IMR-90 (cell line): ENCODE measurements at regions not wholly inside any gene's neighbourhood (a gene's known extent, or its start where the extent isn't known, plus 50 kb on each side); places are given as distances from the start of the nearest gene placed in this dataset.

Experiments used
- ATAC-seq: fragments of 200-7000 bp; cut with Tn5 transposase; 2 replicates; pipeline ENCODE4 v1.9.1; 2020; ENCODE audit warnings: low read depth, mild to moderate bottlenecking, moderate library complexity
- BruUV-seq: library from RNA; stranded (reverse); fragments of 400-500 nt; replicated peaks from 2 replicates; lab custom pipeline; 2021; lab: Mats Ljungman, UMichigan
- CTCF ChIA-PET: fragments of 300-600 bp; formaldehyde crosslinking; extraction: SDS; loops from one replicate; lab custom pipeline; 2021; ENCODE audit warnings: antibody characterized with exemption; lab: Yijun Ruan, JAX
- POLR2A ChIA-PET: fragments of 300-600 bp; sonication (Branson Sonifier 250); formaldehyde crosslinking; loops from one replicate; lab custom pipeline; 2022; ENCODE audit warnings: antibody characterized with exemption; ENCODE audit not compliant: unreplicated experiment; lab: Charles Lee
- DNase-seq: peaks from one replicate; pipeline ENCODE4 v3.0.0; 2013
- H2AFZ ChIP-seq: replicated peaks from 2 replicates; pipeline ENCODE3; 2013; ENCODE audit warnings: low read length, mild to moderate bottlenecking; ENCODE audit not compliant: poor library complexity
- H2AK5ac ChIP-seq: 2 replicates; pipeline ENCODE4 v1.6.1; 2013; ENCODE audit warnings: low read depth, low read length, inconsistent platforms
- H2AK9ac ChIP-seq: replicated peaks from 2 replicates; pipeline ENCODE3; 2013; ENCODE audit warnings: mild to moderate bottlenecking, low read depth, low read length, moderate library complexity; ENCODE audit not compliant: poor library complexity
- H2BK120ac ChIP-seq: 2 replicates; pipeline ENCODE4 v1.6.1; 2013; ENCODE audit warnings: low read depth, low read length, inconsistent platforms
- H2BK15ac ChIP-seq: 3 replicates; pipeline ENCODE4 v1.6.1; 2013; ENCODE audit warnings: low read depth, low read length, inconsistent platforms
- H2BK20ac ChIP-seq: 2 replicates; pipeline ENCODE4 v1.6.1; 2013; ENCODE audit warnings: low read depth, mild to moderate bottlenecking, inconsistent platforms, low read length, moderate library complexity
- H2BK5ac ChIP-seq: 2 replicates; pipeline ENCODE4 v1.6.1; 2013; ENCODE audit warnings: mild to moderate bottlenecking, low read depth, low read length, inconsistent platforms; ENCODE audit not compliant: poor library complexity, severe bottlenecking
- H3K14ac ChIP-seq: replicated peaks from 2 replicates; pipeline ENCODE4 v1.6.1; 2013; ENCODE audit warnings: low read depth, low read length, inconsistent platforms
- H3K18ac ChIP-seq: 2 replicates; pipeline ENCODE4 v1.6.1; 2013; ENCODE audit warnings: low read depth, low read length, control low read depth
- H3K23ac ChIP-seq: 2 replicates; pipeline ENCODE4 v1.6.1; 2013; ENCODE audit warnings: low read depth, low read length, inconsistent platforms
- H3K27ac ChIP-seq: 2 replicates; pipeline ENCODE4 v1.5.1; 2013; ENCODE audit warnings: mild to moderate bottlenecking, control low read depth, low read length; ENCODE audit not compliant: insufficient read depth
- H3K27me3 ChIP-seq: 2 replicates; pipeline ENCODE4 v1.6.1; 2013; ENCODE audit warnings: low read length; ENCODE audit not compliant: control insufficient read depth, insufficient read depth
- H3K36me3 ChIP-seq: 2 replicates; pipeline ENCODE4 v1.6.1; 2013; ENCODE audit warnings: low read length, mixed read lengths; ENCODE audit not compliant: control insufficient read depth, insufficient read depth
- H3K4ac ChIP-seq: 2 replicates; pipeline ENCODE4 v1.6.1; 2013; ENCODE audit warnings: low read depth, low read length, inconsistent platforms
- H3K4me1 ChIP-seq: 2 replicates; pipeline ENCODE4 v1.6.1; 2013; ENCODE audit warnings: low read length, mixed read lengths; ENCODE audit not compliant: control insufficient read depth, insufficient read depth
- H3K4me2 ChIP-seq: 2 replicates; pipeline ENCODE4 v1.6.1; 2013; ENCODE audit warnings: low read depth, mild to moderate bottlenecking, control low read depth, low read length, moderate library complexity
- H3K4me3 ChIP-seq: 2 replicates; pipeline ENCODE4 v1.5.1; 2013; ENCODE audit warnings: low read depth, mild to moderate bottlenecking, control low read depth, low read length, moderate library complexity; ENCODE audit not compliant: insufficient read depth
- H3K56ac ChIP-seq: 2 replicates; pipeline ENCODE4 v1.6.1; 2013; ENCODE audit warnings: low read length, inconsistent platforms; ENCODE audit not compliant: insufficient read depth; ENCODE audit errors: extremely low read depth
- H3K79me1 ChIP-seq, 2 experiments: 2 replicates each; pipeline ENCODE4 v1.6.1; 2013; ENCODE audit warnings: low read length in 2 of 2, inconsistent platforms in 1 of 2, low read depth in 1 of 2
- H3K9ac ChIP-seq: 2 replicates; pipeline ENCODE4 v1.6.1; 2013; ENCODE audit warnings: low read depth, low read length, control low read depth
- H3K9me1 ChIP-seq: 2 replicates; pipeline ENCODE4 v1.6.1; 2013; ENCODE audit warnings: low read length, inconsistent platforms; ENCODE audit not compliant: insufficient read depth
- H3K9me3 ChIP-seq: 2 replicates; pipeline ENCODE4 v1.6.1; 2013; ENCODE audit warnings: low read length; ENCODE audit not compliant: control insufficient read depth, insufficient read depth
- H4K20me1 ChIP-seq: 2 replicates; pipeline ENCODE4 v1.6.1; 2013; ENCODE audit warnings: low read length, inconsistent platforms; ENCODE audit not compliant: insufficient read depth
- H4K5ac ChIP-seq: 2 replicates; pipeline ENCODE4 v1.6.1; 2013; ENCODE audit warnings: mild to moderate bottlenecking, low read depth, low read length, control low read depth
- H4K8ac ChIP-seq, 2 experiments: 2 replicates each; pipeline ENCODE4 v1.6.1; 2013; ENCODE audit warnings: low read depth in 2 of 2, low read length in 2 of 2, control low read depth in 1 of 2, inconsistent platforms in 1 of 2
- H4K91ac ChIP-seq: 2 replicates; pipeline ENCODE4 v1.6.1; 2013; ENCODE audit warnings: low read depth, low read length, inconsistent platforms; ENCODE audit not compliant: insufficient read depth
- BHLHE40 ChIP-seq: fragments of 150-350 bp; IDR thresholded peaks from 2 replicates; pipeline ENCODE4 v1.6.1; 2016; ENCODE audit warnings: mild to moderate bottlenecking, low read depth, low read length
- CEBPB ChIP-seq: IDR thresholded peaks from 2 replicates; pipeline ENCODE4 v1.6.1; 2012; ENCODE audit warnings: low read depth, low read length, improper control_type of control experiment
- MAFK ChIP-seq: IDR thresholded peaks from 2 replicates; pipeline ENCODE4 v1.6.1; 2012; ENCODE audit warnings: low read depth, low read length, improper control_type of control experiment
- MAZ ChIP-seq: IDR thresholded peaks from 2 replicates; pipeline ENCODE4 v1.6.1; 2012; ENCODE audit warnings: low read depth, mild to moderate bottlenecking, low read length, improper control_type of control experiment, moderate library complexity, borderline replicate concordance
- MXI1 ChIP-seq: IDR thresholded peaks from 2 replicates; pipeline ENCODE4 v1.6.1; 2012; ENCODE audit warnings: low read depth, mild to moderate bottlenecking, low read length, moderate library complexity, borderline replicate concordance
- NFE2L2 ChIP-seq: fragments of 150-350 bp; IDR thresholded peaks from 2 replicates; pipeline ENCODE4 v1.6.1; 2016; ENCODE audit warnings: low read depth, mild to moderate bottlenecking, low read length
- POLR2A ChIP-seq: IDR thresholded peaks from 2 replicates; pipeline ENCODE4 v1.6.1; 2012; ENCODE audit warnings: mild to moderate bottlenecking, low read depth, low read length
- RAD21 ChIP-seq: IDR thresholded peaks from 2 replicates; pipeline ENCODE4 v1.6.1; 2012; ENCODE audit warnings: low read length, improper control_type of control experiment
- RFX5 ChIP-seq: IDR thresholded peaks from 2 replicates; pipeline ENCODE4 v1.8.0; 2012; ENCODE audit warnings: low read depth, mild to moderate bottlenecking, low read length, moderate library complexity
- SMC3 ChIP-seq: fragments of 150-350 bp; IDR thresholded peaks from 2 replicates; pipeline ENCODE4 v1.6.1; 2016; ENCODE audit warnings: low read depth, mild to moderate bottlenecking, antibody characterized with exemption, low read length, moderate library complexity
- WGBS, 2 experiments: methylation state at CpG; one replicate each; pipeline versions ENCODE4 v1.1.5 to v1.1.7; 2013; ENCODE audit warnings: missing lambda C conversion rate in 2 of 2; ENCODE audit not compliant: insufficient read length in 1 of 2; ENCODE audit errors: extremely low coverage in 2 of 2; 5-methylcytosine and 5-hydroxymethylcytosine counted together
- dilution Hi-C: fragments of 300-500 bp; cut with HindIII; formaldehyde crosslinking; loops from one replicate; pipeline ENCODE4 v1.14.3; 2018; ENCODE audit warnings: low sequenced_read_pairs; ENCODE audit not compliant: unreplicated experiment
- in situ Hi-C: fragments of 300-500 bp; cut with MboI; formaldehyde crosslinking; loops from 3 replicates; pipeline ENCODE4 v1.14.3; 2019; ENCODE audit warnings: low sequenced_read_pairs, inconsistent platforms, mixed read lengths
- intact Hi-C: fragments of 100-400 bp; cut with micrococcal nuclease; formaldehyde crosslinking; loops from 2 replicates; pipeline ENCODE4 v1.10.0; 2022
- TF ChIP-seq, protein P1 (sequence below): fragments of 150-350 bp; IDR thresholded peaks from 2 replicates; pipeline ENCODE4 v1.6.1; 2016; ENCODE audit warnings: low read depth, mild to moderate bottlenecking, low read length, moderate library complexity, borderline replicate concordance
- TF ChIP-seq, protein P2 (sequence below): fragments of 150-350 bp; IDR thresholded peaks from 2 replicates; pipeline ENCODE4 v1.6.1; 2017; ENCODE audit warnings: mild to moderate bottlenecking, antibody characterized with exemption, low read length, low read depth
- TF ChIP-seq, protein P3 (sequence below): conservative IDR thresholded peaks from 2 replicates; pipeline ENCODE4 v1.5.1; 2012; ENCODE audit warnings: mild to moderate bottlenecking, low read depth, low read length, improper control_type of control experiment

DNA sequence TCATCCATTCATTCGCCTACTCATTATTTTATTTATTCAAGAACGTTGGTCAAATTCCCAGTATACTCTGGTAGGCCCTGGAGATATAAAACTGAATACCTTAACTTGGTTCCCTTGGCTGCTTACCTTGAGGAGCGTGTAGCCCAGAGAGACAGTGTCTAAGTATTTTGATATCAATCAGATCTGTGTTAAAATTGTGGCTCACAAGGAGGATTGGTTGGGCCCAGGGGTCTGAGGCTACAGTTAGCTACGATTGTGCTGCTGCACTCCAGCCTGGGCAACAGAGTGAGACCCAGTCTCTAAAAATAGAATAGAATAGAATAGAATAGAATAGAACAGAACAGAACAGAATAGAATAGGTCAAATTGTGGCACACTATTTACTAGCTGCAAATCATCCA lies 438.4 kb downstream of the ADAMTS20 start:
- Histone ChIP-seq H2BK120ac (no peak overlapping the region), H3K23ac (no peak overlapping the region), H3K14ac (no peak overlapping the region), H2BK15ac (no peak overlapping the region), H4K91ac (no peak overlapping the region), H2AFZ (no peak overlapping the region), H4K5ac (no peak overlapping the region), H4K20me1 (no peaks in the 10 kb centered on the region), H2AK5ac (no peak overlapping the region), H3K79me1 (no peaks in the 10 kb centered on the region), H2BK20ac (no peak overlapping the region), H3K4me2 (no peak overlapping the region), H3K56ac (no peak overlapping the region), H3K36me3 (no peaks in the 10 kb centered on the region), H3K9ac (no peak overlapping the region), H3K4ac (no peak overlapping the region), H3K27me3 (no peaks in the 10 kb centered on the region), H3K9me1 (no peaks in the 10 kb centered on the region), H3K4me3 (no peak overlapping the region), H3K9me3 (no peaks in the 10 kb centered on the region), H3K27ac (no peak overlapping the region), H2AK9ac (no peak overlapping the region), H3K4me1 (no peaks in the 10 kb centered on the region), H2BK5ac (no peak overlapping the region), H3K18ac (no peak overlapping the region), H4K8ac (no peak overlapping the region)
- ChIA-PET POLR2A (no interaction called here), CTCF (no interaction called here)
- DNase-seq (no peak), ATAC-seq (no peak)
- dilution Hi-C loops (no loop called here), intact Hi-C loops (no loop called here), in situ Hi-C loops (no loop called here)
- no TSS peak for BruUV-seq
- WGBS, 2 experiments, result no CpG with 5 or more reads among the region's 4 CpGs
- TF ChIP-seq NFE2L2 (no peak), MAZ (no peak), RFX5 (no peak), POLR2A (no peak), RAD21 (no peak), BHLHE40 (no peak), MAFK (no peak), CEBPB (no peak), SMC3 (no peak), MXI1 (no peak)
- TF ChIP-seq, protein P1, sequence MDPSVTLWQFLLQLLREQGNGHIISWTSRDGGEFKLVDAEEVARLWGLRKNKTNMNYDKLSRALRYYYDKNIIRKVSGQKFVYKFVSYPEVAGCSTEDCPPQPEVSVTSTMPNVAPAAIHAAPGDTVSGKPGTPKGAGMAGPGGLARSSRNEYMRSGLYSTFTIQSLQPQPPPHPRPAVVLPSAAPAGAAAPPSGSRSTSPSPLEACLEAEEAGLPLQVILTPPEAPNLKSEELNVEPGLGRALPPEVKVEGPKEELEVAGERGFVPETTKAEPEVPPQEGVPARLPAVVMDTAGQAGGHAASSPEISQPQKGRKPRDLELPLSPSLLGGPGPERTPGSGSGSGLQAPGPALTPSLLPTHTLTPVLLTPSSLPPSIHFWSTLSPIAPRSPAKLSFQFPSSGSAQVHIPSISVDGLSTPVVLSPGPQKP, result no peak
- TF ChIP-seq, protein P2, sequence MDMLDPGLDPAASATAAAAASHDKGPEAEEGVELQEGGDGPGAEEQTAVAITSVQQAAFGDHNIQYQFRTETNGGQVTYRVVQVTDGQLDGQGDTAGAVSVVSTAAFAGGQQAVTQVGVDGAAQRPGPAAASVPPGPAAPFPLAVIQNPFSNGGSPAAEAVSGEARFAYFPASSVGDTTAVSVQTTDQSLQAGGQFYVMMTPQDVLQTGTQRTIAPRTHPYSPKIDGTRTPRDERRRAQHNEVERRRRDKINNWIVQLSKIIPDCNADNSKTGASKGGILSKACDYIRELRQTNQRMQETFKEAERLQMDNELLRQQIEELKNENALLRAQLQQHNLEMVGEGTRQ, result no peak
- TF ChIP-seq, protein P3, sequence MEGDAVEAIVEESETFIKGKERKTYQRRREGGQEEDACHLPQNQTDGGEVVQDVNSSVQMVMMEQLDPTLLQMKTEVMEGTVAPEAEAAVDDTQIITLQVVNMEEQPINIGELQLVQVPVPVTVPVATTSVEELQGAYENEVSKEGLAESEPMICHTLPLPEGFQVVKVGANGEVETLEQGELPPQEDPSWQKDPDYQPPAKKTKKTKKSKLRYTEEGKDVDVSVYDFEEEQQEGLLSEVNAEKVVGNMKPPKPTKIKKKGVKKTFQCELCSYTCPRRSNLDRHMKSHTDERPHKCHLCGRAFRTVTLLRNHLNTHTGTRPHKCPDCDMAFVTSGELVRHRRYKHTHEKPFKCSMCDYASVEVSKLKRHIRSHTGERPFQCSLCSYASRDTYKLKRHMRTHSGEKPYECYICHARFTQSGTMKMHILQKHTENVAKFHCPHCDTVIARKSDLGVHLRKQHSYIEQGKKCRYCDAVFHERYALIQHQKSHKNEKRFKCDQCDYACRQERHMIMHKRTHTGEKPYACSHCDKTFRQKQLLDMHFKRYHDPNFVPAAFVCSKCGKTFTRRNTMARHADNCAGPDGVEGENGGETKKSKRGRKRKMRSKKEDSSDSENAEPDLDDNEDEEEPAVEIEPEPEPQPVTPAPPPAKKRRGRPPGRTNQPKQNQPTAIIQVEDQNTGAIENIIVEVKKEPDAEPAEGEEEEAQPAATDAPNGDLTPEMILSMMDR, result no peak
